ENCODE measurements at regions not wholly inside any gene's neighbourhood (a gene's known extent, or its start where the extent isn't known, plus 50 kb on each side); places are given as distances from the start of the nearest gene placed in this dataset.

DNA sequence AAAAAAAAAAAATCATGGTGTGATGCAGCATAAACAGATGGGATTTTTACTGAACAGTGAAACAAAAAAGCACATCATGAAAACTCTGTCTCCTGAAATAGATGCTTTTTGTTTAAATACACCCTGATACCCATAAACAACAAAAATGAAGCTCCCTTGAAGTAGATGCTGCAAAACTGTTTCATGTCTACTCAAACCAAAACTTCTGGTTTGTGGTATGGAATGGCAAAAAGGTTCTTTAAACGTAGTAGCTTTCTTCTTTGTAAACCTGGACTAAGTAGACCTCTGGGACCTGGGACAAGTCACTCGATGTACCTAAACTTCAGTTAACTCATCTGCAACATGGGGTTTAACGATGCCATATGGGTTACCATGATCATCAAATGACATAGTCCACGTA lies 64.4 kb upstream of the RAPH1 start:
- no peak overlapping the region for H3K27ac Mint-ChIP-seq
- TF ChIP-seq, protein P1, sequence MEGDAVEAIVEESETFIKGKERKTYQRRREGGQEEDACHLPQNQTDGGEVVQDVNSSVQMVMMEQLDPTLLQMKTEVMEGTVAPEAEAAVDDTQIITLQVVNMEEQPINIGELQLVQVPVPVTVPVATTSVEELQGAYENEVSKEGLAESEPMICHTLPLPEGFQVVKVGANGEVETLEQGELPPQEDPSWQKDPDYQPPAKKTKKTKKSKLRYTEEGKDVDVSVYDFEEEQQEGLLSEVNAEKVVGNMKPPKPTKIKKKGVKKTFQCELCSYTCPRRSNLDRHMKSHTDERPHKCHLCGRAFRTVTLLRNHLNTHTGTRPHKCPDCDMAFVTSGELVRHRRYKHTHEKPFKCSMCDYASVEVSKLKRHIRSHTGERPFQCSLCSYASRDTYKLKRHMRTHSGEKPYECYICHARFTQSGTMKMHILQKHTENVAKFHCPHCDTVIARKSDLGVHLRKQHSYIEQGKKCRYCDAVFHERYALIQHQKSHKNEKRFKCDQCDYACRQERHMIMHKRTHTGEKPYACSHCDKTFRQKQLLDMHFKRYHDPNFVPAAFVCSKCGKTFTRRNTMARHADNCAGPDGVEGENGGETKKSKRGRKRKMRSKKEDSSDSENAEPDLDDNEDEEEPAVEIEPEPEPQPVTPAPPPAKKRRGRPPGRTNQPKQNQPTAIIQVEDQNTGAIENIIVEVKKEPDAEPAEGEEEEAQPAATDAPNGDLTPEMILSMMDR (conservative IDR thresholded peaks at IDR 0.05; ENCODE audit: low read depth in 2 of 2): no peak
- no peak for TF ChIP-seq STAT1 (IDR thresholded peaks at IDR 0.05; ENCODE audit: unreplicated experiment)
- TF ChIP-seq, protein P2, sequence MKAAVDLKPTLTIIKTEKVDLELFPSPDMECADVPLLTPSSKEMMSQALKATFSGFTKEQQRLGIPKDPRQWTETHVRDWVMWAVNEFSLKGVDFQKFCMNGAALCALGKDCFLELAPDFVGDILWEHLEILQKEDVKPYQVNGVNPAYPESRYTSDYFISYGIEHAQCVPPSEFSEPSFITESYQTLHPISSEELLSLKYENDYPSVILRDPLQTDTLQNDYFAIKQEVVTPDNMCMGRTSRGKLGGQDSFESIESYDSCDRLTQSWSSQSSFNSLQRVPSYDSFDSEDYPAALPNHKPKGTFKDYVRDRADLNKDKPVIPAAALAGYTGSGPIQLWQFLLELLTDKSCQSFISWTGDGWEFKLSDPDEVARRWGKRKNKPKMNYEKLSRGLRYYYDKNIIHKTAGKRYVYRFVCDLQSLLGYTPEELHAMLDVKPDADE (IDR thresholded peaks at IDR 0.05): no peak
- TF ChIP-seq EZH2phosphoT487 (IDR thresholded peaks at IDR 0.05; ENCODE audit: unreplicated experiment): no peak
- TF ChIP-seq ZNF331 (CRISPR knock-in tag; IDR thresholded peaks at IDR 0.05; ENCODE audit: low read depth): no peak
- no peak for TF ChIP-seq CREB1 (CRISPR knock-in tag; IDR thresholded peaks at IDR 0.05; ENCODE audit: low read depth)
- TF ChIP-seq, protein P3, sequence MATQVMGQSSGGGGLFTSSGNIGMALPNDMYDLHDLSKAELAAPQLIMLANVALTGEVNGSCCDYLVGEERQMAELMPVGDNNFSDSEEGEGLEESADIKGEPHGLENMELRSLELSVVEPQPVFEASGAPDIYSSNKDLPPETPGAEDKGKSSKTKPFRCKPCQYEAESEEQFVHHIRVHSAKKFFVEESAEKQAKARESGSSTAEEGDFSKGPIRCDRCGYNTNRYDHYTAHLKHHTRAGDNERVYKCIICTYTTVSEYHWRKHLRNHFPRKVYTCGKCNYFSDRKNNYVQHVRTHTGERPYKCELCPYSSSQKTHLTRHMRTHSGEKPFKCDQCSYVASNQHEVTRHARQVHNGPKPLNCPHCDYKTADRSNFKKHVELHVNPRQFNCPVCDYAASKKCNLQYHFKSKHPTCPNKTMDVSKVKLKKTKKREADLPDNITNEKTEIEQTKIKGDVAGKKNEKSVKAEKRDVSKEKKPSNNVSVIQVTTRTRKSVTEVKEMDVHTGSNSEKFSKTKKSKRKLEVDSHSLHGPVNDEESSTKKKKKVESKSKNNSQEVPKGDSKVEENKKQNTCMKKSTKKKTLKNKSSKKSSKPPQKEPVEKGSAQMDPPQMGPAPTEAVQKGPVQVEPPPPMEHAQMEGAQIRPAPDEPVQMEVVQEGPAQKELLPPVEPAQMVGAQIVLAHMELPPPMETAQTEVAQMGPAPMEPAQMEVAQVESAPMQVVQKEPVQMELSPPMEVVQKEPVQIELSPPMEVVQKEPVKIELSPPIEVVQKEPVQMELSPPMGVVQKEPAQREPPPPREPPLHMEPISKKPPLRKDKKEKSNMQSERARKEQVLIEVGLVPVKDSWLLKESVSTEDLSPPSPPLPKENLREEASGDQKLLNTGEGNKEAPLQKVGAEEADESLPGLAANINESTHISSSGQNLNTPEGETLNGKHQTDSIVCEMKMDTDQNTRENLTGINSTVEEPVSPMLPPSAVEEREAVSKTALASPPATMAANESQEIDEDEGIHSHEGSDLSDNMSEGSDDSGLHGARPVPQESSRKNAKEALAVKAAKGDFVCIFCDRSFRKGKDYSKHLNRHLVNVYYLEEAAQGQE (IDR thresholded peaks at IDR 0.05; ENCODE audit: unreplicated experiment): no peak
- no peak for TF ChIP-seq NANOG (IDR thresholded peaks at IDR 0.05; ENCODE audit: borderline replicate concordance)
- no peak for TF ChIP-seq JUNB (IDR thresholded peaks at IDR 0.05; ENCODE audit: unreplicated experiment)
- no peak for TF ChIP-seq ZNF114 (CRISPR knock-in tag; IDR thresholded peaks at IDR 0.05)
- no peak for TF ChIP-seq ZNF462 (CRISPR knock-in tag; IDR thresholded peaks at IDR 0.05)
- TF ChIP-seq POLR2AphosphoS5 (IDR thresholded peaks at IDR 0.05; ENCODE audit: low read depth): no peak
- TF ChIP-seq EZH2 (IDR thresholded peaks at IDR 0.05; ENCODE audit: low read depth, unreplicated experiment): no peak
- 0 out of 2 replicates have a peak, but pooled peaks cover 3% of the 10 kb centered on the region for H3F3A ChIP-seq (replicated peaks; ENCODE audit: low read depth)
- no peak overlapping the region for H3K4me3 ChIP-seq
- H3K4me3 Mint-ChIP-seq: no peak overlapping the region
- H3K36me3 ChIP-seq (ENCODE audit: insufficient read depth): no peaks in the 10 kb centered on the region
- H3K4me1 Mint-ChIP-seq: peaks cover 13% of the 10 kb centered on the region; the same call in 2 of the 3 replicates
- no peaks in the 10 kb centered on the region for H3K27me3 ChIP-seq (ENCODE audit: insufficient read depth)
- peaks cover 3% of the 10 kb centered on the region; the same call in 1 of the 3 replicates for H3K36me3 Mint-ChIP-seq (ENCODE audit: low read depth)
- H3K79me2 ChIP-seq (replicated peaks; ENCODE audit: insufficient read depth): no peaks in the 10 kb centered on the region
- H2AFZ ChIP-seq: peak overlapping the region; percentile 11; the same call in 1 of the 2 replicates
- ATAC-seq (no peak), DNase-seq (ENCODE audit: low spot score) (no peak)
- H3K4me1 ChIP-seq (ENCODE audit: insufficient read depth): peaks cover 15% of the 10 kb centered on the region
- no peaks in the 10 kb centered on the region for H3K9me2 ChIP-seq (ENCODE audit: insufficient read depth)
- H3K9me3 Mint-ChIP-seq: no peaks in the 10 kb centered on the region; the same call in 1 of the 3 replicates
- no peak overlapping the region; the same call in 1 of the 2 replicates for H3K27ac ChIP-seq (ENCODE audit: low read depth)
- peaks cover 2% of the 10 kb centered on the region for H3K27me3 Mint-ChIP-seq (ENCODE audit: insufficient read depth, low read depth, poor library complexity)
- H3K4me2 ChIP-seq: no peak overlapping the region
- no peaks in the 10 kb centered on the region for H4K20me1 ChIP-seq (replicated peaks; ENCODE audit: insufficient read depth)
